Pancreas (tissue), 10 donors: ENCODE measurements at regions not wholly inside any gene's neighbourhood (a gene's known extent, or its start where the extent isn't known, plus 50 kb on each side); places are given as distances from the start of the nearest gene placed in this dataset.

Source experiments
- ATAC-seq, 4 donors: fragments of 200-7000 bp; cut with Tn5 transposase; one replicate each; pipeline versions ENCODE4 v1.8.0 to v1.9.1; 2020; ENCODE audit warnings: mild to moderate bottlenecking in 4 of 4, moderate library complexity in 4 of 4
- DNase-seq, 6 donors: peaks; one replicate each; pipeline ENCODE4 v3.0.0-alpha.2; 2020
- FAIRE-seq: peaks from 2 replicates; lab custom pipeline; 2012; peaks lifted over from hg19 to GRCh38; lab: Jason Lieb, UNC
- H3K27ac ChIP-seq, 4 donors: fragments of 200-600 bp; sonication (generic); 1 replicate in 3 of 4; 2 replicates in 1 of 4; pipeline versions ENCODE4 v1.5.0 to v1.8.0; 2020
- H3K27me3 ChIP-seq, 4 donors: fragments of 200-600 bp; one replicate each; pipeline ENCODE4 v1.8.0; 2021
- H3K36me3 ChIP-seq, 3 donors: fragments of 200-600 bp; sonication (generic) in 1 of 3; one replicate each; pipeline versions ENCODE4 v1.5.0 to v1.8.0; 2020 to 2021
- H3K4me1 ChIP-seq, 3 donors: fragments of 200-600 bp; one replicate each; pipeline ENCODE4 v1.8.0; 2021
- H3K4me3 ChIP-seq, 4 donors: fragments of 200-600 bp; sonication (generic) in 2 of 4; one replicate each; pipeline versions ENCODE4 v1.5.0 to v1.8.0; 2020 to 2021
- H3K9me3 ChIP-seq, 4 donors: fragments of 200-600 bp; one replicate each; pipeline ENCODE4 v1.8.0; 2021
- CTCF ChIP-seq, 4 donors: fragments of 200-600 bp; sonication (generic) in 3 of 4; IDR thresholded peaks; one replicate each; pipeline versions ENCODE4 v1.5.0 to v1.8.0; 2021; ENCODE audit warnings: antibody characterized with exemption in 4 of 4
- WGBS, 2 donors: extraction: QIAGEN DNeasy Blood & Tissue Kit; methylation state at CpG; one replicate each; pipeline ENCODE4 v1.1.7; 2013; 5-methylcytosine and 5-hydroxymethylcytosine counted together
- intact Hi-C, 3 donors: fragments of 100-400 bp; cut with DNase I; formaldehyde crosslinking; loops; one replicate each; pipeline versions ENCODE4 v1.11.1 to v1.14.2; 2022
- donor health status: healthy with polysubstance abuse.
- donor health status: DM: no; HTN: no; CAD: no; lungs with moderate emphysema.
- donor health status: DM: no; HTN: no; CAD: no.
- donor health status: control.
- donor health status: control.
- donor health status: Bipolar disorder and iron deficiency.
- donor health status: DM: yes; HTN: yes; CAD: no.
- donor health status: DM: no; HTN: no; CAD: no.
- donor health status: DM: no; HTN: no; CAD: no.
- donor health status: DM: yes; HTN: yes; CAD: no.

- Histone ChIP-seq H3K4me3 (no peak overlapping the region), H3K36me3 (no peaks in the 10 kb centered on the region), H3K9me3 (no peaks in the 10 kb centered on the region), H3K27me3 (no peaks in the 10 kb centered on the region), H3K4me1 (no peaks in the 10 kb centered on the region), H3K27ac (no peak overlapping the region)
- ATAC-seq (no peak), FAIRE-seq (no peak), DNase-seq (no peak)
- no peak for TF ChIP-seq CTCF (IDR thresholded peaks at IDR 0.05)
- 60 to 71% methylated on average over 1 of the region's 1 CpG for WGBS, 2 donors
- intact Hi-C loops, result no loop called here
Measured at GRCh38 chr4:59598330-59598618, 1601.9 kb upstream of the ADGRL3 start.

DNA sequence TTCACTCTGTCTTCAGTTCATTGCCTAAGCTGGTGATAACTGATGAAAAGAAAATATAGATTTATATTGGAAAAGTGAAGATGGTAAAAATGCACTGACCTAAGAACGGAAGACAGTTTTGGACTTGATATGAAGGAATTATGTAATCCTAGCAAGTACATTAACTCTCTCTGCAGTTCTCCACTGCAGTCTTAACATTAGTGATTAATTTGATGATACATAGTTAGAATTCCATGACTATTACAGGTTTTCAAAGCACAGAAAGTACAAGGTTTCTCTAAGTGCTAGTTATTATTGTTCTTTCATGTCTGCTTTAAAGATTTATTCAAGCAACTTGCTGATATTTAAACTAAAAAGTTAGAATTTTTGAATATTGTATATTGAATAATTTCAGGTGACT is 1591.7 kb upstream of the ADGRL3 start:
- WGBS, 2 donors, result 16 to 23% methylated on average over 1 of the region's 1 CpG
- H3K27ac ChIP-seq, result no peak overlapping the region
- no peaks in the 10 kb centered on the region for H3K4me1 ChIP-seq
- no peaks in the 10 kb centered on the region for H3K9me3 ChIP-seq
- TF ChIP-seq CTCF (IDR thresholded peaks at IDR 0.05), result no peak
- ATAC-seq (no peak), DNase-seq (no peak), FAIRE-seq (no peak)
- no peaks in the 10 kb centered on the region for H3K36me3 ChIP-seq
- H3K27me3 ChIP-seq, result no peaks in the 10 kb centered on the region
- intact Hi-C loops, result no loop called here
- H3K4me3 ChIP-seq, result no peak overlapping the region

GRCh38 chr4:59612235-59612634 is 1587.9 kb upstream of the ADGRL3 start:
- Histone ChIP-seq H3K27ac (no peak overlapping the region), H3K9me3 (no peaks in the 10 kb centered on the region), H3K4me1 (no peaks in the 10 kb centered on the region), H3K36me3 (no peaks in the 10 kb centered on the region), H3K4me3 (no peak overlapping the region), H3K27me3 (no peaks in the 10 kb centered on the region)
- DNase-seq (no peak), ATAC-seq (peak in 1 of 4 donors; percentile 57), FAIRE-seq (no peak)
- intact Hi-C loops, result no loop called here
- 81 to 91% methylated on average over 1 of the region's 1 CpG for WGBS, 2 donors
- TF ChIP-seq CTCF (IDR thresholded peaks at IDR 0.05), result no peak

- intact Hi-C loops, result no loop called here
- ATAC-seq, result no peak
- H3K36me3 ChIP-seq, result no peaks in the 10 kb centered on the region
- DNase-seq, result no peak
- no peaks in the 10 kb centered on the region for H3K27me3 ChIP-seq
- no peak overlapping the region for H3K4me3 ChIP-seq
- H3K27ac ChIP-seq, result no peak overlapping the region
- no peaks in the 10 kb centered on the region for H3K4me1 ChIP-seq
- no peak for FAIRE-seq
- no peaks in the 10 kb centered on the region for H3K9me3 ChIP-seq
- TF ChIP-seq CTCF (IDR thresholded peaks at IDR 0.05), result no peak
Measured at GRCh38 chr4:59615316-59615715, 1584.8 kb upstream of the ADGRL3 start.

GRCh38 chr4:59629348-59629747 is 1570.8 kb upstream of the ADGRL3 start:
- intact Hi-C loops, result no loop called here
- H3K4me3 ChIP-seq, result no peak overlapping the region
- WGBS, 2 donors, result 88 to 98% methylated on average over 1 of the region's 1 CpG
- no peaks in the 10 kb centered on the region for H3K27me3 ChIP-seq
- no peak for TF ChIP-seq CTCF (IDR thresholded peaks at IDR 0.05)
- no peak for DNase-seq
- no peak overlapping the region for H3K27ac ChIP-seq
- FAIRE-seq, result no peak
- no peaks in the 10 kb centered on the region for H3K4me1 ChIP-seq
- no peaks in the 10 kb centered on the region for H3K9me3 ChIP-seq
- ATAC-seq, result no peak
- H3K36me3 ChIP-seq, result no peaks in the 10 kb centered on the region
